ENCODE measurements at regions not wholly inside any gene's neighbourhood (a gene's known extent, or its start where the extent isn't known, plus 50 kb on each side); places are given as distances from the start of the nearest gene placed in this dataset.
"Not testable (repeated sequence)": the region's sequence is repeated elsewhere in the genome, so short reads cannot be mapped to it uniquely, and the experiment has no call there.

GRCh38 chr3:18188491-18188890 lies 236.6 kb downstream of the SATB1 start:
- Histone ChIP-seq H3K27me3 (ENCODE audit: control insufficient read depth, insufficient read depth, low read length) (no peaks in the 10 kb centered on the region), H3K4me3 (ENCODE audit: low read depth, low read length) (no peak overlapping the region), H3K36me3 (ENCODE audit: control insufficient read depth, insufficient read depth, low read length) (no peaks in the 10 kb centered on the region)
- POLR2A ChIA-PET: no interaction called here
- DNase-seq (ENCODE audit: low read depth): no peak
- CTCF ChIA-PET: interaction anchor here (1.1 kb wide), 1 partner anchor 10 kb away, joined by 3 read pairs; no protein-coding TSS in a partner anchor
- TF ChIP-seq CTCF (IDR thresholded peaks at IDR 0.05; ENCODE audit: insufficient read depth, low read depth, low read length): no peak

- no peak for TF ChIP-seq CTCF (IDR thresholded peaks at IDR 0.05; ENCODE audit: insufficient read depth, low read depth, low read length)
- CTCF ChIA-PET: no interaction called here
- POLR2A ChIA-PET: no interaction called here
- Histone ChIP-seq H3K36me3 (ENCODE audit: control insufficient read depth, insufficient read depth, low read length) (no peaks in the 10 kb centered on the region), H3K27me3 (ENCODE audit: control insufficient read depth, insufficient read depth, low read length) (no peaks in the 10 kb centered on the region), H3K4me3 (ENCODE audit: low read depth, low read length) (no peak overlapping the region)
- no peak for DNase-seq (ENCODE audit: low read depth)
These were observed 239.5 kb downstream of the SATB1 start for GRCh38 chr3:18185624-18186023.

- POLR2A ChIA-PET; H3K4me3 ChIP-seq (ENCODE audit: low read depth, low read length); DNase-seq (ENCODE audit: low read depth); CTCF ChIA-PET; H3K36me3 ChIP-seq (ENCODE audit: control insufficient read depth, insufficient read depth, low read length); H3K27me3 ChIP-seq (ENCODE audit: control insufficient read depth, insufficient read depth, low read length): not testable (repeated sequence)
These were observed 242.2 kb downstream of the SATB1 start for GRCh38 chr3:18182923-18183322.

GRCh38 chr3:18179521-18179920 lies 245.6 kb downstream of the SATB1 start:
- POLR2A ChIA-PET: no interaction called here

GRCh38 chr3:18177271-18177670 lies 247.9 kb downstream of the SATB1 start:
- no peaks in the 10 kb centered on the region for H3K27me3 ChIP-seq (ENCODE audit: control insufficient read depth, insufficient read depth, low read length)
- ChIA-PET CTCF (no interaction called here), POLR2A (no interaction called here)
- no peak overlapping the region for H3K4me3 ChIP-seq (ENCODE audit: low read depth, low read length)
- no peak for TF ChIP-seq CTCF (IDR thresholded peaks at IDR 0.05; ENCODE audit: insufficient read depth, low read depth, low read length)
- no peaks in the 10 kb centered on the region for H3K36me3 ChIP-seq (ENCODE audit: control insufficient read depth, insufficient read depth, low read length)
- no peak for DNase-seq (ENCODE audit: low read depth)

More at GRCh38 chr3:18179521-18179920, 245.6 kb downstream of the SATB1 start:
- Histone ChIP-seq H3K27me3 (ENCODE audit: control insufficient read depth, insufficient read depth, low read length) (no peaks in the 10 kb centered on the region), H3K36me3 (ENCODE audit: control insufficient read depth, insufficient read depth, low read length) (no peaks in the 10 kb centered on the region), H3K4me3 (ENCODE audit: low read depth, low read length) (no peak overlapping the region)
- no peak for TF ChIP-seq CTCF (IDR thresholded peaks at IDR 0.05; ENCODE audit: insufficient read depth, low read depth, low read length)
- DNase-seq (ENCODE audit: low read depth): no peak
- CTCF ChIA-PET: no interaction called here

GRCh38 chr3:18173891-18174290 lies 251.2 kb downstream of the SATB1 start:
- H3K27me3 ChIP-seq (ENCODE audit: control insufficient read depth, insufficient read depth, low read length); H3K4me3 ChIP-seq (ENCODE audit: low read depth, low read length); H3K36me3 ChIP-seq (ENCODE audit: control insufficient read depth, insufficient read depth, low read length); CTCF ChIA-PET; DNase-seq (ENCODE audit: low read depth); POLR2A ChIA-PET: not testable (repeated sequence)

All from BJ (cell line).